IPS DF 6.9 (cell line): ENCODE measurements at regions not wholly inside any gene's neighbourhood (a gene's known extent, or its start where the extent isn't known, plus 50 kb on each side); places are given as distances from the start of the nearest gene placed in this dataset.
"Not testable (repeated sequence)": the region's sequence is repeated elsewhere in the genome, so short reads cannot be mapped to it uniquely, and the experiment has no call there.

Experiments used
- DNase-seq: peaks from one replicate; pipeline ENCODE4 v3.0.0-alpha.2; 2013; ENCODE audit warnings: low read depth, low spot score
- H3K27ac ChIP-seq: one replicate; pipeline ENCODE4 v1.5.1; 2013; ENCODE audit warnings: low read length, control low read depth
- H3K27me3 ChIP-seq: 2 replicates; pipeline ENCODE4 v1.6.1; 2013; ENCODE audit warnings: mild to moderate bottlenecking, low read length; ENCODE audit not compliant: control insufficient read depth, insufficient read depth
- H3K36me3 ChIP-seq: 2 replicates; pipeline ENCODE4 v1.6.1; 2013; ENCODE audit warnings: low read length; ENCODE audit not compliant: control insufficient read depth, insufficient read depth
- H3K4me1 ChIP-seq: 2 replicates; pipeline ENCODE4 v1.6.1; 2013; ENCODE audit warnings: low read length; ENCODE audit not compliant: control insufficient read depth, insufficient read depth
- H3K4me3 ChIP-seq: 2 replicates; pipeline ENCODE4 v1.5.1; 2013; ENCODE audit warnings: mild to moderate bottlenecking, low read length
- H3K9me3 ChIP-seq: 2 replicates; pipeline ENCODE4 v1.6.1; 2013; ENCODE audit warnings: low read length, inconsistent platforms; ENCODE audit not compliant: control insufficient read depth, insufficient read depth
- WGBS: extraction: QIAGEN DNeasy Blood & Tissue Kit; methylation state at CpG from one replicate; pipeline ENCODE4 v1.1.7; 2013; ENCODE audit warnings: mixed read lengths, missing lambda C conversion rate; ENCODE audit not compliant: insufficient read length, insufficient coverage; 5-methylcytosine and 5-hydroxymethylcytosine counted together

GRCh38 chr4:45207241-45207863, 481.0 kb upstream of the GNPDA2 start:
- not testable (repeated sequence) for H3K27ac ChIP-seq, H3K4me3 ChIP-seq, DNase-seq, H3K4me1 ChIP-seq, H3K9me3 ChIP-seq, H3K36me3 ChIP-seq, H3K27me3 ChIP-seq
- WGBS, result no CpG with 5 or more reads among the region's 30 CpGs

DNA sequence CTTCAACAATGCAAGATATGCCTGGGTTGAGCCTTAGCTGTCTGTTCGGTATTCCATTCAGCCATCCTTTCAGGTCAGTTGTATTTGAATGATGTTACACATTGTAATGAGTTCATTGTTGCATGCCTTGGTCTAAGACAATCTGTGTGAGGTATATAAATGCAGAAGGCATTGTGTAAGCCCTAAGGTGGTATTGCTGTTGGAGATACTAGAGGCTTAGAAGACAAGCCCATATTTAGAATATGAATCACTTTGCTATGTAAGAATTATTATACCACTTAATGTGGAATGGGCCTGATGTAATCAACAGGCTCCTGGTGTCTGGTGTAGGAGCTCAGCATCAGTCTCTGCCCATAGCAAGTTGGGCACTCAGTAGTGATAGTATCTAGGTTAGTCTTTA, 473.4 kb upstream of the GNPDA2 start:
- Histone ChIP-seq H3K9me3 (no peaks in the 10 kb centered on the region; the same call in 1 of the 2 replicates), H3K36me3 (no peaks in the 10 kb centered on the region), H3K4me3 (no peak overlapping the region), H3K27me3 (no peaks in the 10 kb centered on the region), H3K27ac (no peak overlapping the region), H3K4me1 (no peaks in the 10 kb centered on the region)
- DNase-seq, result no peak
- WGBS, result no CpG with 5 or more reads among the region's 1 CpG

- DNase-seq, result no peak
- Histone ChIP-seq H3K27me3 (no peaks in the 10 kb centered on the region), H3K36me3 (no peaks in the 10 kb centered on the region), H3K27ac (no peak overlapping the region), H3K4me1 (no peaks in the 10 kb centered on the region), H3K4me3 (no peak overlapping the region), H3K9me3 (no peaks in the 10 kb centered on the region; the same call in 1 of the 2 replicates)
- WGBS, result no CpG with 5 or more reads among the region's 2 CpGs
Measured at GRCh38 chr4:45188501-45188900, 462.1 kb upstream of the GNPDA2 start.

- H3K4me3 ChIP-seq, result no peak overlapping the region
- no peaks in the 10 kb centered on the region for H3K36me3 ChIP-seq
- no peaks in the 10 kb centered on the region for H3K4me1 ChIP-seq
- no peak overlapping the region for H3K27ac ChIP-seq
- H3K27me3 ChIP-seq, result no peaks in the 10 kb centered on the region
- no peak for DNase-seq
- H3K9me3 ChIP-seq, result no peaks in the 10 kb centered on the region; the same call in 1 of the 2 replicates
- WGBS, result no CpG with 5 or more reads among the region's 4 CpGs
Measured at GRCh38 chr4:45186249-45186648, 459.9 kb upstream of the GNPDA2 start.

GRCh38 chr4:45183905-45184304, 457.5 kb upstream of the GNPDA2 start:
- Histone ChIP-seq H3K4me3 (no peak overlapping the region), H3K27me3 (no peaks in the 10 kb centered on the region), H3K9me3 (no peaks in the 10 kb centered on the region; the same call in 1 of the 2 replicates), H3K27ac (no peak overlapping the region), H3K36me3 (no peaks in the 10 kb centered on the region), H3K4me1 (no peaks in the 10 kb centered on the region)
- WGBS, result no CpG with 5 or more reads among the region's 2 CpGs
- DNase-seq, result no peak

GRCh38 chr4:45172636-45173035, 446.3 kb upstream of the GNPDA2 start:
- no peaks in the 10 kb centered on the region for H3K4me1 ChIP-seq
- no peaks in the 10 kb centered on the region for H3K36me3 ChIP-seq
- no CpG with 5 or more reads among the region's 6 CpGs for WGBS
- H3K9me3 ChIP-seq, result no peaks in the 10 kb centered on the region
- H3K4me3 ChIP-seq, result no peak overlapping the region
- H3K27ac ChIP-seq, result no peak overlapping the region
- DNase-seq, result no peak
- no peaks in the 10 kb centered on the region for H3K27me3 ChIP-seq

- Histone ChIP-seq H3K4me3 (no peak overlapping the region), H3K36me3 (no peaks in the 10 kb centered on the region), H3K9me3 (no peaks in the 10 kb centered on the region; the same call in 1 of the 2 replicates), H3K27me3 (no peaks in the 10 kb centered on the region), H3K27ac (no peak overlapping the region), H3K4me1 (no peaks in the 10 kb centered on the region)
- WGBS, result no CpG with 5 or more reads among the region's 3 CpGs
- DNase-seq, result no peak
Measured at GRCh38 chr4:45160951-45161350, 434.6 kb upstream of the GNPDA2 start.

DNA sequence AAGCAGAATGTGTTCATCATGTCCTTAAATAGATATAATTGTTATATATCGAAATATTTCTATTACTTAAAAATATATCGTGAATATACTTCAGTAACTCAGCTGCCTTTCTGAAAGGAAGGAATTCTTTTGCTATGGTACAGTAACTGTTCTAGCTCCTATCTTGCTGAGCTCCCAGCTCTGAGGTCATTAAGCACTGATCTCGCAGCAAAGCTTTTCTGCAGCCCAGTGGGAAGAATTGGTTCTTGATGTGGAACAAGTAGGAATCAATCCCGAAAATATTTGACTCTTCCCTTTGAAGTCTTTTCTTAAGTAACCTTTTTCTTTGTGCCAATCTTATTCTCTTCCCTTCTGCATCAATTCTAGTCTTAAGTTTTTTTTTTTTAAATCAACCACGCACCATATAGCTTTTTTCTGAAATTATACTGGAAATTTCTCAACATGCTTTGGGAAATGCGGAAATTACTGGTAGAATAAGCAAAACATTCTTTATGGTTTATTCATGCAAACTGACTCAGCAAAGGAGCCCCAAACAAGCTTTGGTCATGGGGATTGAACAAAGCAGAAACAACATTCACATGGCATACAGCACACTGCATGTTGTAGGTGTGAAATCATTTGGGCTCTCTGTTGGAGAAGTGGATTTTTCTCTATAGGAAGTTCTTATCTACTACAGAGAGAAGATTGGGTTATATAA, 428.9 kb upstream of the GNPDA2 start:
- DNase-seq, result no peak
- no peaks in the 10 kb centered on the region for H3K9me3 ChIP-seq
- H3K4me1 ChIP-seq, result no peaks in the 10 kb centered on the region
- no peaks in the 10 kb centered on the region for H3K27me3 ChIP-seq
- no peak overlapping the region for H3K4me3 ChIP-seq
- no peak overlapping the region for H3K27ac ChIP-seq
- no peaks in the 10 kb centered on the region for H3K36me3 ChIP-seq
- no CpG with 5 or more reads among the region's 6 CpGs for WGBS

DNA sequence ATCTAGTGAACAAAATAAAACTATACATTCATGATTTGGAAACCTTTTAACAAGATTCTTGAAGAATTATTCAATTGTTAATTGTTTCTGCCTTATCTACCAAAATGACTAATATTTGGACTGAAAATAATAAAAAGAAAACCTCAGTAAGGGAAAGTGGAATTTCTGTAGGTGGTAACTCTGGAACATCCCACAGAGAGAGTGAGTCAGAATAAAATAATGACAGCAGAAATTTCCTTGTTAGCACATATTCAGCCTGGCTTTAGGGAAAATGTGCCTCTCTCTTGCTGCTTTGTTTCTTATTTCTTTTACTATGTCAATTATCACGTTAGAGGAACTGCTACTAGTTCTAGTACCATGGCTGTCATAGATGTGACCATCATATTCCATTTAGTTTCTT, 421.5 kb upstream of the GNPDA2 start:
- Histone ChIP-seq H3K36me3 (no peaks in the 10 kb centered on the region), H3K27me3 (no peaks in the 10 kb centered on the region), H3K4me1 (no peaks in the 10 kb centered on the region), H3K4me3 (no peak overlapping the region), H3K27ac (no peak overlapping the region), H3K9me3 (no peaks in the 10 kb centered on the region)
- DNase-seq, result no peak
- no CpG with 5 or more reads among the region's 1 CpG for WGBS

DNA sequence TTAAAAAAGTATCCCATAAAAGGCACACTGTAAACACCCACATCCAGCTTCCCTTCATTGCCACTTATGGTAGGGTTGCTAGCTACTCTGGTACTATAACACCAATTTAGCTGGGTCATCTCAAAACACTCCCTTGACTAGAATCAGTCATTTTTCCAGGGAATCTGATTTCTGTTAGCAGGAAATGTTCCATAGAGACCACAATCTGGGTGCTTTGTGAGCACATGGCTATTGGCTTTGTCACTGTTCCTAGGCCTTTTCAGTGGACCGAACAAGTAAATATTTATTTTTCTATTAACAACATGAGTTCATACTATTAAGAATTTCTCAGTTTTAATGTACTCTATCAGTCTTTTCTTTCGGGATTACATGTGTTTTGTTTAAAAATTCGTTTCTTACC, 404.7 kb upstream of the GNPDA2 start:
- H3K9me3 ChIP-seq, result no peaks in the 10 kb centered on the region
- no peaks in the 10 kb centered on the region for H3K4me1 ChIP-seq
- no CpG with 5 or more reads among the region's 3 CpGs for WGBS
- no peak overlapping the region for H3K4me3 ChIP-seq
- no peaks in the 10 kb centered on the region for H3K36me3 ChIP-seq
- no peaks in the 10 kb centered on the region for H3K27me3 ChIP-seq
- no peak for DNase-seq
- no peak overlapping the region for H3K27ac ChIP-seq

DNA sequence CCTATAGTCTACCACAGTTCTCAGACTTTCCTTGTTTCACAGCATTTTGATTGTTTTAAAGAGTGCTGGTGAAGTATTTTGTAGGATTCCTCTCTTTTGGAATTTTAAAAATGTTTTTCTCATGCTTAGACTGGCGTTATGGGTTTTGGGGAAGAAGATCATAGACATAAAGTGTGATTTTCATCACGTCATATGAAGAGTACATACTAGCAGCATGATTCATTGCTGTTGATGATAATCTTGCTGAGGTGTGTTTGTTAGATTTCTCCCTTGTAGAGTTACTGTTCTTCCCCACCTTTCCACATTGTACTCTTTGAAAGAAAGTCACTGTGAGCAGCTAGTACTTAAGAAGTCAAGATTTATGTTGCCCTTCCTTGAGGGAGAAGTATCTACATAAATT, 396.1 kb upstream of the GNPDA2 start:
- Histone ChIP-seq H3K27ac (no peak overlapping the region), H3K9me3 (no peaks in the 10 kb centered on the region; the same call in 1 of the 2 replicates), H3K4me1 (no peaks in the 10 kb centered on the region), H3K4me3 (no peak overlapping the region), H3K27me3 (no peaks in the 10 kb centered on the region), H3K36me3 (no peaks in the 10 kb centered on the region)
- no peak for DNase-seq
- WGBS, result no CpG with 5 or more reads among the region's 2 CpGs
